AG04449 (cell line): ENCODE measurements at regions not wholly inside any gene's neighbourhood (a gene's known extent, or its start where the extent isn't known, plus 50 kb on each side); places are given as distances from the start of the nearest gene placed in this dataset.

ENCODE experiments used
- CTCF ChIA-PET: fragments of 350-600 bp; formaldehyde crosslinking; extraction: SDS; loops from one replicate; lab custom pipeline; 2021; ENCODE audit warnings: antibody characterized with exemption; lab: Yijun Ruan, JAX
- POLR2A ChIA-PET: fragments of 400-600, 350-600 bp; formaldehyde crosslinking; extraction: SDS; loops from one replicate; lab custom pipeline; 2020; ENCODE audit warnings: antibody characterized with exemption, inconsistent platforms; lab: Yijun Ruan, JAX
- DNase-seq: peaks from one replicate; pipeline ENCODE4 v3.0.0-alpha.2; 2010; ENCODE audit warnings: low read depth, low spot score
- H3K4me3 ChIP-seq: 2 replicates; pipeline ENCODE4 v1.5.1; 2011; ENCODE audit warnings: low read depth, mild to moderate bottlenecking, control low read depth, low read length
- CTCF ChIP-seq: IDR thresholded peaks from one replicate; pipeline ENCODE4 v1.5.1; 2011; ENCODE audit warnings: mild to moderate bottlenecking, moderate library complexity, low read length, control low read depth, inconsistent platforms; ENCODE audit not compliant: insufficient read depth; ENCODE audit errors: missing control alignments

GRCh38 chr4:62470421-62470983, 1270.4 kb downstream of the ADGRL3 start:
- no peak for TF ChIP-seq CTCF
- H3K4me3 ChIP-seq: no peak overlapping the region
- CTCF ChIA-PET: no interaction called here
- no peak for DNase-seq
- POLR2A ChIA-PET: no interaction called here

- H3K4me3 ChIP-seq: no peak overlapping the region
- POLR2A ChIA-PET: no interaction called here
- no peak for DNase-seq
- no peak for TF ChIP-seq CTCF
- CTCF ChIA-PET: no interaction called here
Observed at GRCh38 chr4:62470020-62470419, 1269.9 kb downstream of the ADGRL3 start.

- CTCF ChIA-PET: no interaction called here
- no peak overlapping the region for H3K4me3 ChIP-seq
- POLR2A ChIA-PET: no interaction called here
- TF ChIP-seq CTCF: no peak
- DNase-seq: no peak
Observed at GRCh38 chr4:62461961-62462360, 1261.8 kb downstream of the ADGRL3 start.

- DNase-seq: no peak
- H3K4me3 ChIP-seq: no peak overlapping the region
- CTCF ChIA-PET: no interaction called here
- POLR2A ChIA-PET: no interaction called here
- no peak for TF ChIP-seq CTCF
Observed at GRCh38 chr4:62460329-62460728, 1260.2 kb downstream of the ADGRL3 start.

GRCh38 chr4:62457356-62457755, 1257.2 kb downstream of the ADGRL3 start:
- no peak for TF ChIP-seq CTCF
- CTCF ChIA-PET: no interaction called here
- H3K4me3 ChIP-seq: no peak overlapping the region
- POLR2A ChIA-PET: no interaction called here
- DNase-seq: no peak

GRCh38 chr4:62455871-62456270, 1255.7 kb downstream of the ADGRL3 start:
- CTCF ChIA-PET: no interaction called here

More at GRCh38 chr4:62455871-62456270, 1255.7 kb downstream of the ADGRL3 start:
- no peak overlapping the region for H3K4me3 ChIP-seq
- no peak for DNase-seq
- no peak for TF ChIP-seq CTCF
- POLR2A ChIA-PET: no interaction called here
